ENCODE measurements at regions not wholly inside any gene's neighbourhood (a gene's known extent, or its start where the extent isn't known, plus 50 kb on each side); places are given as distances from the start of the nearest gene placed in this dataset.

- Histone ChIP-seq H3K27ac (no peak overlapping the region), H3K27me3 (no peaks in the 10 kb centered on the region), H3K9ac (no peak overlapping the region), H3K4me3 (no peak overlapping the region), H3K4me1 (peaks cover 0 to 33% (median 0%) of the 10 kb centered on the region in 10 experiments; a peak in 4 of 20 replicates), H3K9me3 (replicated peaks in 1 of 11) (no peaks in the 10 kb centered on the region), H4K20me1 (no peaks in the 10 kb centered on the region), H3K36me3 (no peaks in the 10 kb centered on the region), H3K4me2 (no peak overlapping the region)
- no peak for TF ChIP-seq Cebpa-rat (IDR thresholded peaks at IDR 0.05)
Measured at GRCh38 chr13:77820431-77821149, 98.0 kb downstream of the EDNRB start.

GRCh38 chr13:77817521-77817920, 101.1 kb downstream of the EDNRB start:
- Histone ChIP-seq H3K27ac (no peak overlapping the region), H3K4me1 (peaks cover 0 to 25% (median 0%) of the 10 kb centered on the region in 10 experiments; a peak in 4 of 20 replicates), H3K9ac (no peak overlapping the region), H3K36me3 (no peaks in the 10 kb centered on the region), H3K4me2 (peak overlapping the region in 2 of 11 experiments; percentile 15 to 26; a peak in 2 of 22 replicates), H3K27me3 (no peaks in the 10 kb centered on the region), H4K20me1 (no peaks in the 10 kb centered on the region), H3K4me3 (no peak overlapping the region), H3K9me3 (replicated peaks in 1 of 11) (no peaks in the 10 kb centered on the region)
- TF ChIP-seq Cebpa-rat (IDR thresholded peaks at IDR 0.05) = no peak

- Histone ChIP-seq H3K4me2 (peak overlapping the region in 1 of 11 experiments; percentile 48; a peak in 1 of 22 replicates), H3K27ac (no peak overlapping the region), H3K4me3 (no peak overlapping the region), H3K9ac (no peak overlapping the region), H3K9me3 (replicated peaks in 1 of 11) (no peaks in the 10 kb centered on the region), H3K4me1 (peaks cover 0 to 43% (median 0%) of the 10 kb centered on the region in 10 experiments; a peak in 4 of 20 replicates), H3K36me3 (no peaks in the 10 kb centered on the region), H4K20me1 (no peaks in the 10 kb centered on the region), H3K27me3 (no peaks in the 10 kb centered on the region)
- TF ChIP-seq Cebpa-rat (IDR thresholded peaks at IDR 0.05) = peak in 1 of 11 experiments; percentile 31; a peak in 1 of 22 replicates
Measured at GRCh38 chr13:77815330-77815729, 103.3 kb downstream of the EDNRB start.

Data from BLaER1 treated with 17β-estradiol and CSF1 and Interleukin-3, amounts not matched to agents 10 nM and 100 nM (cell line).